WTC11 (cell line): ENCODE measurements at regions not wholly inside any gene's neighbourhood (a gene's known extent, or its start where the extent isn't known, plus 50 kb on each side); places are given as distances from the start of the nearest gene placed in this dataset.

Source experiments
- ATF2 ChIP-seq: sonication (generic); formaldehyde crosslinking; IDR thresholded peaks from 2 replicates; pipeline ENCODE4 v1.8.1; 2022; ENCODE audit warnings: low read depth, missing genetic modification reagents, borderline replicate concordance
- ATF3 ChIP-seq: sonication (generic); formaldehyde crosslinking; conservative IDR thresholded peaks from 2 replicates; pipeline ENCODE4 v1.8.1; 2022; ENCODE audit warnings: mild to moderate bottlenecking, missing genetic modification reagents
- CTCF ChIP-seq: fragments of 200-600 bp; IDR thresholded peaks from 2 replicates; pipeline ENCODE4 v1.8.0; 2022; ENCODE audit warnings: antibody characterized with exemption
- ESRRA ChIP-seq: sonication (generic); formaldehyde crosslinking; IDR thresholded peaks from 2 replicates; pipeline ENCODE4 v1.8.1; 2022; ENCODE audit warnings: mild to moderate bottlenecking, missing genetic modification reagents, borderline replicate concordance
- HMGA2 ChIP-seq: fragments of 250-450 bp; sonication (Bioruptor Pico); IDR thresholded peaks from 2 replicates; pipeline ENCODE4 v1.4.0; 2021; ENCODE audit warnings: mild to moderate bottlenecking, moderate library complexity
- JUN ChIP-seq: sonication (generic); formaldehyde crosslinking; IDR thresholded peaks from 2 replicates; pipeline ENCODE4 v1.8.0; 2023; ENCODE audit warnings: mild to moderate bottlenecking, missing genetic modification reagents
- MAX ChIP-seq: sonication (generic); formaldehyde crosslinking; IDR thresholded peaks from 2 replicates; pipeline ENCODE4 v1.8.0; 2022; ENCODE audit warnings: mild to moderate bottlenecking, missing genetic modification reagents
- NFE2L1 ChIP-seq: sonication (generic); formaldehyde crosslinking; IDR thresholded peaks from 2 replicates; pipeline ENCODE4 v1.8.1; 2023; ENCODE audit warnings: missing genetic modification reagents
- USF1 ChIP-seq: sonication (generic); formaldehyde crosslinking; IDR thresholded peaks from 2 replicates; pipeline ENCODE4 v1.8.0; 2022; ENCODE audit warnings: mild to moderate bottlenecking, missing genetic modification reagents
- USF2 ChIP-seq: sonication (generic); formaldehyde crosslinking; IDR thresholded peaks from 2 replicates; pipeline ENCODE4 v1.8.1; 2023; ENCODE audit warnings: mild to moderate bottlenecking, missing genetic modification reagents, moderate library complexity
- ZNF425 ChIP-seq: fragments of 250-450 bp; sonication (Bioruptor Pico); conservative IDR thresholded peaks from 2 replicates; pipeline ENCODE4 v1.9.0; 2021; ENCODE audit warnings: mild to moderate bottlenecking
- ZSCAN18 ChIP-seq: fragments of 250-450 bp; sonication (Bioruptor Pico); IDR thresholded peaks from 2 replicates; pipeline ENCODE4 v2.1.2; 2022; ENCODE audit warnings: mild to moderate bottlenecking, moderate library complexity

GRCh38 chr22:48975316-48975741, 852.3 kb downstream of the BRD1 start:
- no peak for TF ChIP-seq CTCF
- TF ChIP-seq MAX (CRISPR knock-in tag), result no peak
- TF ChIP-seq USF1, result no peak
- no peak for TF ChIP-seq ATF3 (CRISPR knock-in tag)
- TF ChIP-seq ZSCAN18 (CRISPR knock-in tag), result no peak
- no peak for TF ChIP-seq NFE2L1
- TF ChIP-seq ATF2, result no peak
- TF ChIP-seq ZNF425 (CRISPR knock-in tag), result no peak
- no peak for TF ChIP-seq HMGA2 (CRISPR knock-in tag)
- TF ChIP-seq USF2, result no peak
- no peak for TF ChIP-seq ESRRA
- TF ChIP-seq JUN, result no peak
